ENCODE measurements at regions not wholly inside any gene's neighbourhood (a gene's known extent, or its start where the extent isn't known, plus 50 kb on each side); places are given as distances from the start of the nearest gene placed in this dataset.
"Not testable (repeated sequence)": the region's sequence is repeated elsewhere in the genome, so short reads cannot be mapped to it uniquely, and the experiment has no call there.

DNA sequence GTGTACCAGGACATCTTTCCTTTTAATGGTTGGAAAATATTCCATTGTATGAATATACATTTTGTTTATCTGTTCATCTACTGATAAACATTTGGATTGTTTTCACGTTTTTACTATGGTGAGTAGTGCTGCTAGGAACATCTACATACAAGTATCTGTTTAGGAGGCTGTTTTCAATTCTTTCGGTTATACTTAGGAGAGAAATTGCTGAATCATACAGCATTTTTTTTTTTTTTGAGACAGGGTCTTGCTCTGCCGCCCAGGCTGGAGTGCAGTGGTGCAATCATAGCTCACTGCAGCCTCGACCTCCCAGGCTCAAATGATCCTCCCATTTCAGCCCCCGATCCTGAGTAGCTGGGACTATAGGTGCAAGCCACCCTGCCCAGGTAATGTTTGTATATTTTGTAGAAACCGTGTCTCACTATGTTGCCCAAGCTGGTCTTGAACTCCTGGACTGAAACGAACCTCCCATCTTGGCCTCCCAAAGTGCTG is 122.9 kb downstream of the CRLF3 start:
- no peak for TF ChIP-seq FIP1L1 (IDR thresholded peaks at IDR 0.05; ENCODE audit: borderline replicate concordance, insufficient read depth, low read depth, low read length)
- TF ChIP-seq, protein P1, sequence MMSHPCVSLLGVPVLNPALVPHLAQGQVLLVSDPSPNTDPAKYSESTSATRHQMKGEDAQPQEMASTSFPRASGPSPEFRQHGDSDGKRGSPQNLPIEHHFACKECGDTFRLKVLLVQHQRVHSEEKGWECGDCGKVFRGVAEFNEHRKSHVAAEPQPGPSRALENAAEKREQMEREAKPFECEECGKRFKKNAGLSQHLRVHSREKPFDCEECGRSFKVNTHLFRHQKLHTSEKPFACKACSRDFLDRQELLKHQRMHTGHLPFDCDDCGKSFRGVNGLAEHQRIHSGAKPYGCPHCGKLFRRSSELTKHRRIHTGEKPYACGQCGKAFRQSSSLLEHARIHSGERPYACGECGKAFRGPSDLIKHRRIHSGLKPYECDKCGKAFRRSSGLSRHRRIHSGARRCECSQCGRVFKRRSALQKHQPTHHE (CRISPR knock-in tag; IDR thresholded peaks at IDR 0.05; ENCODE audit: borderline replicate concordance) = no peak
- no peak for TF ChIP-seq ZSCAN21 (CRISPR knock-in tag; IDR thresholded peaks at IDR 0.05; ENCODE audit: borderline replicate concordance)
- H3K4me2 ChIP-seq (ENCODE audit: low read depth, low read length) = no peak overlapping the region
- CTCF ChIA-PET (ENCODE audit: low intra/inter-chr PET ratio, low total read pairs) = no interaction called here
- H3K9ac ChIP-seq (ENCODE audit: insufficient read depth, low read depth, low read length) = no peak overlapping the region
- H3K27ac ChIP-seq (ENCODE audit: extremely low read length, insufficient read depth, low read length) = no peak overlapping the region
- H3K79me2 ChIP-seq (ENCODE audit: insufficient read depth, low read length) = no peaks in the 10 kb centered on the region
- POLR2A ChIA-PET = no interaction called here
- ATAC-seq = no peak
- H3K27me3 ChIP-seq (ENCODE audit: control insufficient read depth in 1 of 2, insufficient read depth in 2 of 2, low read length in 2 of 2) = peaks cover 0 to 5% of the 10 kb centered on the region in 2 experiments; a peak in 1 of 5 replicates
- H2AFZ ChIP-seq (ENCODE audit: low read length) = no peak overlapping the region
- peaks cover 17% of the 10 kb centered on the region for H3K4me1 ChIP-seq (ENCODE audit: insufficient read depth, low read length)
- no TSS peak for BruUV-seq (replicated peaks)
- 42% methylated on average over 7 of the region's 7 CpGs for WGBS (ENCODE audit: low lambda C conversion rate)
- no peaks in the 10 kb centered on the region for H3K36me3 ChIP-seq (replicated peaks in 1 of 2; ENCODE audit: control insufficient read depth in 1 of 2, insufficient read depth in 2 of 2, low read length in 2 of 2)
- no peak overlapping the region for H3K4me3 ChIP-seq (replicated peaks in 1 of 3; ENCODE audit: insufficient read depth in 1 of 3, low read depth in 2 of 3, low read length in 3 of 3)
- no peaks in the 10 kb centered on the region for H4K20me1 ChIP-seq (ENCODE audit: insufficient read depth, low read length)
- H3K9me3 ChIP-seq (ENCODE audit: low read length) = no peaks in the 10 kb centered on the region
- no peak for FAIRE-seq
- intact Hi-C loops (cut with micrococcal nuclease; ENCODE audit: unreplicated experiment) (no loop called here), in situ Hi-C loops (cut with HindIII; ENCODE audit: extremely low pct_ligation_motif_present, low pct_unique_long_range_greater_than_20kb) (no loop called here)
- no peak for DNase-seq (ENCODE audit: low spot score)

DNA sequence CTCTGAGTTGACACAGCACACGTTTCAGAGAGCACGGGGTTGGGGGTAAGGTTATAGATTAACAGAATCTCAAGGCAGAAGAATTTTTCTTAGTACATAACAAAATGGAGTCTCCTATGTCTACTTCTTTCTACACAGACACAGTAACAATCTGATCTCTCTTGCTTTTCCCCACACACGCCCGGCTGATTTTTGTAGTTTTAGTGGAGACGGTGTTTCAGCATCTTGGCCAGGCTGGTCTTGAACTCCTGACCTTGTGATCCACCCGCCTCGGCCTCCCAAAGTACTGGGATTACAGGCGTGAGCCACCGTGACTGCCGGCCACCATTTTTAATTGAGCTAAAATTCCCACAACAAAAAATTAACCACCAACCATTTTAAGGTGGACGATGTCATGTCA is 123.7 kb downstream of the CRLF3 start:
- in situ Hi-C loops (cut with HindIII; ENCODE audit: extremely low pct_ligation_motif_present, low pct_unique_long_range_greater_than_20kb); H3K27ac ChIP-seq (ENCODE audit: extremely low read length, insufficient read depth, low read length); H3K79me2 ChIP-seq (ENCODE audit: insufficient read depth, low read length); H3K36me3 ChIP-seq (replicated peaks in 1 of 2; ENCODE audit: control insufficient read depth in 1 of 2, insufficient read depth in 2 of 2, low read length in 2 of 2); H2AFZ ChIP-seq (ENCODE audit: low read length); ATAC-seq; H3K4me3 ChIP-seq (replicated peaks in 1 of 3; ENCODE audit: insufficient read depth in 1 of 3, low read depth in 2 of 3, low read length in 3 of 3); intact Hi-C loops (cut with micrococcal nuclease; ENCODE audit: unreplicated experiment); POLR2A ChIA-PET; BruUV-seq (replicated peaks); H3K9ac ChIP-seq (ENCODE audit: insufficient read depth, low read depth, low read length); CTCF ChIA-PET (ENCODE audit: low intra/inter-chr PET ratio, low total read pairs); H3K27me3 ChIP-seq (ENCODE audit: control insufficient read depth in 1 of 2, insufficient read depth in 2 of 2, low read length in 2 of 2); FAIRE-seq; H3K9me3 ChIP-seq (ENCODE audit: low read length); H4K20me1 ChIP-seq (ENCODE audit: insufficient read depth, low read length); DNase-seq (ENCODE audit: low spot score): not testable (repeated sequence)
- H3K4me2 ChIP-seq (ENCODE audit: low read depth, low read length) = peak overlapping the region; percentile 53
- peaks cover 16% of the 10 kb centered on the region for H3K4me1 ChIP-seq (ENCODE audit: insufficient read depth, low read length)
- TF ChIP-seq ZNF460 (CRISPR knock-in tag; IDR thresholded peaks at IDR 0.05; ENCODE audit: borderline replicate concordance) = peak; percentile 25; the same call in 1 of the 2 replicates
- 5% methylated on average over 8 of the region's 11 CpGs for WGBS (ENCODE audit: low lambda C conversion rate)
